HG03558 (cell line): ENCODE measurements at regions not wholly inside any gene's neighbourhood (a gene's known extent, or its start where the extent isn't known, plus 50 kb on each side); places are given as distances from the start of the nearest gene placed in this dataset.

Experiments
- ATAC-seq: cut with Tn5 transposase; IDR thresholded peaks from one replicate; pipeline ENCODE4 v1.9.1; 2021; ENCODE audit warnings: moderate number of reproducible peaks; ENCODE audit not compliant: unreplicated experiment; ENCODE audit errors: extremely low read depth

- no peak for ATAC-seq
Observed at GRCh38 chr2:103103678-103104077, 341.8 kb downstream of the TMEM182 start.

GRCh38 chr2:103119352-103119751 lies 357.5 kb downstream of the TMEM182 start:
- no peak for ATAC-seq

GRCh38 chr2:103121106-103121505 lies 359.3 kb downstream of the TMEM182 start:
- ATAC-seq = no peak

DNA sequence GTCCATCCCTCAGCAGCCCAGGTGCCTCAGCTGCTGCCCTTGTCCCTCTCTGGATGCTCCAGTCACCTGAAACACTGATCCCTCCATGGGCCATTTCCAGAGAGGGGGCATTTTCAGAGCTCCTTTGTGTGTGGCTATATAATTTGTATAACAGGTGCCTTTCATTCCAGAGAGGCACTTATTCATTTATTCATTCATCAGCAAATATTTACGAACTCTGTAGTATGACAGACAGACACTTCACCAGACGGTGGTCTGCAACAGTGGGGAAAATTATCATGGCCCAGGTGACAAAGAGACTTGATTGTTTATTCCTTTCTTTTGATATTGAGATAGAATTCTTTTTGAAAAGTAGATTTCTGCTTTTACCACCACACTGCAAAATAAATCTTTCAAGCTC lies 361.7 kb downstream of the TMEM182 start:
- ATAC-seq = no peak

DNA sequence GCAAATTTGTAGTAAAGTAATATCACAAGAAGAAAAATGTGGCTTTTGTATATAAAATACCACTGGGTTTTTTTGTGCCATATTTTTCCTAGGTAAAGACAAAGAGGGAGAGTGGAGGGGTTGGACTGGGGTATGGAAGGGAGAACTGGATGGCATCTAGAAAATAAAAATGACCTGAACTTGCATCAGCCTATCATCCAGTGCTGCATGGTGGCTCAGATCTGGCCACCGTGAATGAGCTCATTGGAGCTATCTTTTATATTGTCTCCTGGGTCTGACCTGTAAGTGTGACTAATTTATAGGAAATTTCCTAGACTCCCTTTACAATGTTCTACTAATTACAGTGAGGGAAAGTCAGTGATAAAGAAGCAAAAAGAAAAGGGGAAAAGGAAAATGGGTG lies 369.0 kb downstream of the TMEM182 start:
- ATAC-seq = no peak

DNA sequence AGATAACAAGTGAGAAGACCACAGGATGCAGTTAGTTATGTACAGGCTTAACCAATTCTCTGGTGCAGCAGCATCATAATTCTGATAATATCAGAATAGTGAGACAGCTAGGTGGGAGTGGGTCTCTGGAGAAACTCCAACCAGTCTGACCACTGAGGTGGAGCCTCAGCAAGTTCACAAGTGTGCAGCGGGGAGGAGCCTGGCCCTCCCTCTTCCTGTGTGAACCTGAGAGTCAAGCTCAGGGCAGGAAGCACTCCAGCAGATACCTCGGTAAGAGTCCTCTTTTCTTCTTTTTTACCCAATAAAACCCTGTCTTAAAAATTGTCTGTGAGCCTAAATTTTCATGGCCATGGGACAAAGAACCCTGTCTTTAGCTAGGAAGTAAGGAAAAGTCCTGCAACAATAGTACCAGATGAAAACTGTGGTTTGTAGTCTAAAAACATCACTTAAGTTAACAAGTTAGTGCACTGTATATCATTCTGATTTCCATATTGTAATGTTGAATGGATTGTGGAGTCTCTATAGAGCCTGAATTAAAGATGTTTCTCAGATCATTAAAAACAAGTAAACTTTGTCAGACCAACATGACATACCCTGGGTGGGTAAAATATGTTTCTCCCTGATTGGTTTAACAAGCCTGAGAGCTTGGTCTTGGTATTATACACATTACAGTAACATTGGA lies 370.8 kb downstream of the TMEM182 start:
- ATAC-seq = peak; percentile 92

DNA sequence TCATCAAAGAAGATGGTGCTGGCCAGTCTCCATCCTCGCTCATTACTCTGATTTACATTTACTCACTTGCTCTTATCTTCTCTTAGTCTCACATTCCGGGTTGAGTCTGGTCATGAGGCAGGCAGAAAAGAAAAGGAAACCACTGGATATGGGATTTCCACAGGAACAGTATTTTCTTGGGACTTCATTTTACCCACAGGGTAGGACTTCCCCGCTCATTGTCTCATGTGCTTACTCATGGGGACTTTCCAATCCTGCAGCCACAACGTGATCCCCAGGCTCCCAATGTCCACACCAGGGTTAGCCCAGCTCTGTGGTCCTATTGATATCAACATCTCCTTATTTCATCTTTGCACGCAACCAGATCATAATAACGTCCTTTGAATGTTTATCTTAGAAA lies 373.8 kb downstream of the TMEM182 start:
- ATAC-seq = no peak

DNA sequence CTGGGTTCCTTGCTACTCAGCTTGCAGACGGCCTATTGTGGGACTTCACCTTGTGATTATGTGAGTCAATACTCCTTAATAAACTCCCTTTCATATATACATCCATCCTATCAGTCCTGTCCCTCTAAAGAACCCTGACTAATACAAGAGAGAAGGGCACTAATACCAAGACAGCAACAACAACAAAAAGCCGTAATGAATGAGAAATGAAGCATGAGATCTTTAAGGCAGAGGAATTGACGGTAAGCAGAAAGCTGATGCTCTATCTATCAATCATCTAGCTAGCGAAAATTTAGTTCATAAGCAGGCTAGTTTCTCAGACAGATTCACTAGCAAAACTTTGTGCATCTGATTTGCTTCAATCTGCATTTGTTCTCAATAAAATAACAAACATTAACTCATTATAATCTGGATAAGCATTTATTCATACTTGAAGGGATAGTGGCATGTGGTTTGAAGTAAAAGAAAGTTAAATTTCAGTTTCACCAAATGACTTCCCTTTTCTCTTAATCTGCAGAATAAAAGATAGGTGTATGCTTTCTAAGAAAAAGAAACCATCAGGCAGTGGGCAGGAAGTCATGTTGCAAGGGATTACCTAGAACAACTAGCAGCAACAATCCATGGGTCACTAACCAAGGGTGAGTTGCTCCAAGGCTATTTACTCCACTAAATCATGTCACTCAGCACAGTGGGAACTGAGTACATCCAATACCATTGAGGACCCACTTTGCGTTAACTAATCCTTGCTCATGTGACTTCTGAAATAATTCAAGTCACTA lies 376.5 kb downstream of the TMEM182 start:
- ATAC-seq = no peak

DNA sequence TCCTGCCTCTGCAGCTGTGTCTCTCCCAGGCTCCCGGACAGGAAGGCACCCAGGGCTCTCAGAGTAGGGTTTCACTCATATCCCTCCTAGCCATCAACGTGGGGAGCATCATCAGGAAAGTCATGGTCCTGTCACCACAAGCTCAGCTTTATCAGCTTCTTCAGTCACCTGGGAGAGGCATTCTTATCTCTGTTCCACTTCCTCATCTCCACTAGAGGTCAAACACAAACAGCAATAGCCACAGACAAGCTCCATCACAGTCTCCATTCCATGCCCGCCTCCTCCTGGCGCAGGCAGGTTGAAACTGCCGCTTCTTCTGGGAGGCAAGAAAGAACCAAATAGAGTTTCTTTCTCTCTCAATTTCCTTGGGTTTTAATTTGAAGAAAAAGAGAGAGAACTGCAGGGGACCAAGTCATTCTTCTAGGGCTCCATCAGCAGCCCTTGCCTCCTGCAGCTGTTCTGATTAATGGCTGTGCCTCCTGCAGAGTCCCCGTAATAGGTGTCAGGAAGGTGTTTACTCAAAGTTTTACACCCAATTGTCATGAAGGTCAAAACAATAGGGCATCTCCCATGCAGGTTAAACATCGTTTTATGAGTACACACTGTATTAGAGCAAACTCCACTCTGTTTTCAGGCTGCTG lies 377.9 kb downstream of the TMEM182 start:
- no peak for ATAC-seq

DNA sequence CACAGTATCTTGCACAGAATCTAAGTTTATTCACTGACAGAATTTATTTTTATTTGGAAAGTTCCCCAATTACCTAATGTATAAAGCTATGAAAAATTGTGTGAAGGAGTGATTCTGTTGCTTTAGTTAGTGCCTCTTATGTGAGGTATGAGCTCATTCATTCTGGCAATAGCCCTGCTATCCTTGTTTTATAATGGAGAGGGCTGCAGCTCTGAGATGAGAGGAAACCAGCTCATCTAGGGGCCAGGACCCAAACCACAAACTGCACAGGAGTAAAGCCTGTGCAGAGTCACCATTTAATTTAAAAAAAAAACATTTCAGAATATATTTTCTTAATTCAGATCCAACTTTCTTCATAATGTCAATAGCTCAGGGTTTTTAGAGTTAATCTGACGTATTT lies 383.0 kb downstream of the TMEM182 start:
- ATAC-seq = no peak

DNA sequence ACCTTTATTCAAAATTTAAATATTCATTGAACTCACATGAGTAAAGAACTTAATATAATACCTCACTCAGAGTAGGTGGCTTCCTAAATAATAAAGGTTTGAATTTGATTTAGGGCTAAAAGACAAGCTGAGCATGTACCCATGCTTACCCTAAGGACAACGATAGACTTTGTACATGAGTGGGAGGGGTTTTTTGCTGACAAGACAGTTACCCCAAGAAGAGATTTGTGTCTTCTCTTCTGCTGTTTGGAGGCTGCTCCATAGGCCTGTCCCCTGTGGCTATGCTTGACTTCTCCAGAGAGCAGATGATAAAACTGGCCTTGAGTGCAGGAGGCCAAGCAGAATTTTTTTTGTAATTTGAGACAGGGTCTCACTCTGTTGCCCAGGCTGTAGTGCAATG lies 383.9 kb downstream of the TMEM182 start:
- ATAC-seq = no peak

- no peak for ATAC-seq
Observed at GRCh38 chr2:103151046-103151445, 389.2 kb downstream of the TMEM182 start.

GRCh38 chr2:103152556-103152955 lies 390.7 kb downstream of the TMEM182 start:
- ATAC-seq = no peak

GRCh38 chr2:103153580-103154284 lies 391.9 kb downstream of the TMEM182 start:
- no peak for ATAC-seq

DNA sequence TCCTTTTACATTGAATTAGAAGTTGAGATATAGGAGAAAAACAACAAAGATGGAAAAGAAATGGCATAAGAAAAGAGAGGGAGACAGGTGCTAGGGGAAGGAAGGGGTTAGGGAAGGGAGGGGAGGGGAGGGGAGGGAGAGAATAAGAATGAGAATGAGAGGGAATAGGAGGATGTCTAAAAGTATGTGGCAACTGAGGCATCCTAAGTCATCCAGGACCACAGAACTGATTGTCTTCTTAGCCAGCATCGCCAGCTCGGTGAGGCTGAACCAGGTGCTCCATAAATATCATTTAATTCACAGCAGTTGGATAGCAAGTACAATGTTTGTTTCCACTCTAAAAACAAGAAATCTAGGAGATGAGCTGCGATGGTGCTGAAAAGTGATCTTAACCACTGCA lies 393.5 kb downstream of the TMEM182 start:
- ATAC-seq = no peak

DNA sequence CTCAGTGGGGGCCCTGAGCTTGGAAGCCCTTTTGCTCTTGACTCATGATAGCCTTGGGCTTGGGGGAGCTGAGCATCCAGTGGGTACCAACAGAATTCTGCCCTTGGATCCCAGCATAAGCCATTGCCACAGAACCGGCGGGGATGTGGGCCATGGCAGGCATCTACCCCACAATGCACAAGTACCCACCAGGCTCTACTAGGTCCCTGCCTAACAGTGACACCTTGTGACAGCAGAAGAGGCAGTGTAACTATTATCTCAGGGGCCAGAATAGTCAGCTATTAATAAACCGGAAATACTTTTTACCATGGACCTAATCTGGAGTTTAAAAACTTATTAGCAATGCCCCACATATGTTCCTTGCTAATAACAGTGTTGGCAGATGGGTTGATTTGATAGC lies 397.2 kb downstream of the TMEM182 start:
- no peak for ATAC-seq

GRCh38 chr2:103161456-103162289 lies 399.8 kb downstream of the TMEM182 start:
- ATAC-seq = peak; percentile 71

GRCh38 chr2:103164748-103165147 lies 402.9 kb downstream of the TMEM182 start:
- no peak for ATAC-seq

DNA sequence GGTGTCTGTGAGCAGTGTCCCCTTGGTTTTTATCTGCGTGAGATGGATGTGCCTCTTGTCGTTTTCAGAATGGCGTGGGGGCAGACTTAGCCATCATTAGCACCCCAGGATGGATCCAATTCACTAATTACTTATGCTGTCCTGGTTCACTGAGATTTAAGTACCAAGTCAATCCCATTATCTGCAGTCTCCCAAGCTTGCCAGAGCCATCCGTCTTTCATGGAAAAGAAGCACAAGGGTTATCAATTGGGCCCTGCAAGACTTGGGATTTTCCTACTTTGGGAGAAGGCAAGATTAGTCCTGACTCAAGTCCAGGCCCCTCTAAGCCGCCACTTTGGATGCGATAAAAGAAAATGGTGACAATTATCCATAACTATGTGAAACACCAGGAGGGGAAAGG lies 404.0 kb downstream of the TMEM182 start:
- no peak for ATAC-seq
